Fibroblast of mammary gland (primary cell): ENCODE measurements at regions not wholly inside any gene's neighbourhood (a gene's known extent, or its start where the extent isn't known, plus 50 kb on each side); places are given as distances from the start of the nearest gene placed in this dataset.

ENCODE experiments used
- DNase-seq: peaks from one replicate; pipeline ENCODE4 v3.0.0-alpha.2; 2010; ENCODE audit warnings: low read depth
- H3K4me3 ChIP-seq: 2 replicates; pipeline ENCODE4 v1.5.1; 2011; ENCODE audit warnings: low read depth, mild to moderate bottlenecking, low read length, moderate library complexity; ENCODE audit not compliant: control insufficient read depth
- TF ChIP-seq, protein P1 (sequence below): conservative IDR thresholded peaks from 2 replicates; pipeline ENCODE4 v1.5.1; 2011; ENCODE audit warnings: low read depth, low read length, inconsistent platforms; ENCODE audit not compliant: control insufficient read depth, insufficient read depth

DNA sequence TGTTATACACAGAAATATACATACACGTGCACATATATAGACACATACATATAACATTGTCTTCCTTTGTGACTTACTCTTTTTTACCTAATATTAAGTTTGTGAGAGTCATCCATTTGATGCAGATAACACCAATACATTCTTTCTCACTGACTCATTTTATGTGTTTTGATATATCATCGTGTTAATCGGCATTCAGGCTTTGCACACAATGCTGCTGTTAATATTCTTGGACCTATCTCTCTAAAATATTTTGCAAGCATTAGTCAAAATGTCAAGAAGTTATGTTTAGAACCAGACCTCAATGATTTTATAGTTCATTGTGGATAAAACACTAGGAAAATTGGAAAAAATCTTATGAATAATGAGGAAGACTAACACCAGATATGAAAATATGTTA, 441.1 kb downstream of the LRATD1 start:
- TF ChIP-seq, protein P1, sequence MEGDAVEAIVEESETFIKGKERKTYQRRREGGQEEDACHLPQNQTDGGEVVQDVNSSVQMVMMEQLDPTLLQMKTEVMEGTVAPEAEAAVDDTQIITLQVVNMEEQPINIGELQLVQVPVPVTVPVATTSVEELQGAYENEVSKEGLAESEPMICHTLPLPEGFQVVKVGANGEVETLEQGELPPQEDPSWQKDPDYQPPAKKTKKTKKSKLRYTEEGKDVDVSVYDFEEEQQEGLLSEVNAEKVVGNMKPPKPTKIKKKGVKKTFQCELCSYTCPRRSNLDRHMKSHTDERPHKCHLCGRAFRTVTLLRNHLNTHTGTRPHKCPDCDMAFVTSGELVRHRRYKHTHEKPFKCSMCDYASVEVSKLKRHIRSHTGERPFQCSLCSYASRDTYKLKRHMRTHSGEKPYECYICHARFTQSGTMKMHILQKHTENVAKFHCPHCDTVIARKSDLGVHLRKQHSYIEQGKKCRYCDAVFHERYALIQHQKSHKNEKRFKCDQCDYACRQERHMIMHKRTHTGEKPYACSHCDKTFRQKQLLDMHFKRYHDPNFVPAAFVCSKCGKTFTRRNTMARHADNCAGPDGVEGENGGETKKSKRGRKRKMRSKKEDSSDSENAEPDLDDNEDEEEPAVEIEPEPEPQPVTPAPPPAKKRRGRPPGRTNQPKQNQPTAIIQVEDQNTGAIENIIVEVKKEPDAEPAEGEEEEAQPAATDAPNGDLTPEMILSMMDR: no peak
- H3K4me3 ChIP-seq: no peak overlapping the region
- no peak for DNase-seq

DNA sequence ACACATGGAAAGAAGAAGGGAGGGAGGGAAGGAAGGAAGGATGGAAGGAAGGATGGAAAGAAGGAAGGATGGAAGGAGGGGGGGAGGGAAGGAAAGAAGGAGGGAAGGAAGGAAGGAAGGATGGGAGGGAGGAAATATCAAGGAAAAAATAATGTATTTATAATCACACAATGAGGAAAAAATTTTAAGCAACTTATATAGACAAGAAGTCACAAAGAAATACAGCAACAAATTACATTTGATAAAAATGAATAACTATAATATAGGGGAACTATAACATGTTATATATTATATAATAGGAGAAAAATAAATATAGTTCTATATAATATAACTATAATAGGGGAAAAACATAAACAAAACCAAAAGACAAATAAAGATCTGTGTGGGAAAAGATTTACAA, 441.8 kb downstream of the LRATD1 start:
- no peak for DNase-seq
- TF ChIP-seq, protein P1: no peak
- H3K4me3 ChIP-seq: no peak overlapping the region

DNA sequence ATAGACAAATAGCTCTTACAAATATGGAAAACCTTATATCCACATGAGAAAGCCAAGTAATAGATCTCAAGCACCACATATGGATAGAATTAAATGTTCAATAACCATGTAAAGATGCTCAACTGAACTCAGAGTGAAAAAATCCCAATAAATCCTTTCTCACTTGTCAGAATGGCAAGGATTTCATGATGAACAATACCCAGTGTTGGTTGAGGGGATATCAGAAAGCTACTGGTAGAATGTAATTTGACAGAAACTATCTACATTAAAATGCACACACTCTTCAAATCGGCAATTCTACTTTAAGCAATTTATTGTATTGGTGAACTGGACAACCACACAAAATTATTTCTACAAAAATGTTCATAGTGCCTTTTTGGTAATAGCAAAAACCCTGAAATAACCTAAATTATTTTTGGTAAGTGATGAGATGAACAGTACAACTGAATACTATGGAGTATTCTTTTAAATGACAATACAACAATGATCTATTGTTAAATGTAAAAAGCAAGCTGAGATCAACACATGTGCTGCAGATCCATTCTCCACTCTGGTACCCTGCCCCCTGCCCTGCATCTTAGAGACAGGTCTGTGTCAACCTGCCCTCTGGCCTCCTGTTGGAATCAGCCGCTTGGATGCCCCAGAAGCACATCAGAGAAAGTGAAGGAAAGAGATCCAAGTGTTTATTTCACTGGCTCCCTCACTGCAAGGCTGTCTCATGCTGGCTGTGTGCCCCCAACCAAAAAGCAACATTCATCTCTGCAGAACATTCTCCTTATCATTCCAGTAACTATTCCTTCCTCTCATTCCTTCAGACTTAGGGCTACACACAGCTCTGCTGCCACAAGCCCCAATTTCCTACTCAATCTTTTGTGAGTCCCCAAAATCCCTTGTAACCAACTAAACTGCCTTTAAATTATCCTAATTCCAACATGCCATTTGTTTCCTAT, 442.5 kb downstream of the LRATD1 start:
- no peak overlapping the region for H3K4me3 ChIP-seq
- TF ChIP-seq, protein P1: no peak
- no peak for DNase-seq

DNA sequence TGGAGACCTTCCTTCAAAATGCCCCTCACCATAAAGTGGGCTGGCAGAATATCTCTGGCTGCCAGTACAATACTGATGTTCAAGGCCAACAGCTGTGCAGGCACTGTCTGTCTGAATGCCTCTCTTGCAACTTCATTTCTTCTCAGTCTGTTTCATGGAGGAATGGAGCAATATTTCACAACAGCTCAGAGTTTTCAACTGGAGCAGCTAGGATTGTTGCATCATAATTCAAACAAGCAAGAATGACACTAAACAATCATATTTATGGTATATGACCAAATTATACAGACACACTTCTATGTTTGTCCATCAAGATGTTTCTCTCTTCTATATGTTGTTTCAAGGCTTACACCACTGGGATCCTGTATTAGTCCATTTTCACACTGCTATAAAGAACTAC, 444.2 kb downstream of the LRATD1 start:
- no peak for DNase-seq
- TF ChIP-seq, protein P1: no peak
- H3K4me3 ChIP-seq: no peak overlapping the region

DNA sequence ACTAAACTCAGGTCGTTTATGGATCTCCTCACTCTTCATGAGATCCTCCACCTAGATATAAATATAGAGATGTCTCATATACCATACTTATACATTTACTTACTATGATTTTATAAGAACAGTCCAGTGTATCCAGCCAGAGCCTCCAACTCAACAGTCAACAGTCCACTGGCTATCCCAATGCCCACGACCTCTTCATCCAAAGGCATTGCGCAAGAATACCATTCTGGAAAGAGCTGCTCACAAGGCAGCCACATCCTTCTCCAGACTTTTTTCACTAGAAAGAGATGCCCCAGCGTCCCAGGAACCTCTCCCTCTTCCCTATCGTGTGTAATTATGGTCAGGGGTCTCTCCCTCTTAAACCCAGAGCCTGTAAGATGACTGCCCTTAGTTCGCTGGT, 448.8 kb downstream of the LRATD1 start:
- H3K4me3 ChIP-seq: no peak overlapping the region
- TF ChIP-seq, protein P1: no peak
- no peak for DNase-seq

DNA sequence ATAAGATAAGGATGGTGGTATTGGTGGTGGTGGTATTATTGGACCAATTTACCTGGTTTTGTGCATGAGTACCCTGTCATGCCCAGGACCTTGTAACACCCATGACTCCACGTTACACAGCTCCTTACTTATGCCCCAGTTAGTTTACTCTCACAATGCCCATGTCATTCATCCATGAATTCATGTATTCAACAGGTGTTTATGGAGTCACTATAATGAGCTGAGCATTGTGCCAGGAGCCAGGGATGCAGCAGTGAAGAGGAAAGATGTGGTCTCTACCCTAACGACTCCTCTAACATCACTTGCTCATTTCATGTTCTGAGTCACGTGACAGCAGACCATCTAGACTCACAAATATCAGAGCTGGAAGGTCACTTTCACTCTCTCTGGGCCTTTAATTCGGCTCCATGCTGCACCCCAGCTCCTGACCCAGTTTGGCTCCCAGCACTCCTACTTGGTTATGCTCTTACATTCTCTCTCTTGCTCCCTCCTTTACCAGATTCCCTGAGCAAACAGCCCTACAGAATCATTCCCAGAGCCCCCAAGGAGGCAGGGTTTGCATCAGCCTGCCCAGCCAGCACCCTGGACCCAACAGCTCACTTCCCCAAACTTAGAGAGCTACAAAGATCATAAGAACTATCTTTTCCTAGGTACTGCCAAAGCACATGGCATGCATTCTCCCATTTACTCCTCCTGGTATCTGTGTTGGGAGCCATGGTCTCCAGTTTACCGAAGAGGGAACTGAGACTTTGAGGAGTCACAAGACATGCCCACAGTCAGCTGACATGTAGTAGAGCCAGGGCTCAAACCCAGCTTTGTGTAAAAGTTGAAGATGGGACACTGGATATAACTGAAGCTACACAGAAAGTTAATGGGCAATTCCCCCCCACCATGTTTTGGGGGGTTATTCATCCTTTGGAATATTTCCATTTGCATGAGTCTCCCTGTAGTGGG, 449.9 kb downstream of the LRATD1 start:
- DNase-seq: no peak
- H3K4me3 ChIP-seq: no peak overlapping the region
- TF ChIP-seq, protein P1: no peak
